NCI-H1436 (cell line): ENCODE measurements at regions not wholly inside any gene's neighbourhood (a gene's known extent, or its start where the extent isn't known, plus 50 kb on each side); places are given as distances from the start of the nearest gene placed in this dataset.
"Not testable (repeated sequence)": the region's sequence is repeated elsewhere in the genome, so short reads cannot be mapped to it uniquely, and the experiment has no call there.

Experiments
- DNase-seq: peaks from one replicate; lab custom pipeline; 2025; lab: John Stamatoyannopoulos, UW

DNA sequence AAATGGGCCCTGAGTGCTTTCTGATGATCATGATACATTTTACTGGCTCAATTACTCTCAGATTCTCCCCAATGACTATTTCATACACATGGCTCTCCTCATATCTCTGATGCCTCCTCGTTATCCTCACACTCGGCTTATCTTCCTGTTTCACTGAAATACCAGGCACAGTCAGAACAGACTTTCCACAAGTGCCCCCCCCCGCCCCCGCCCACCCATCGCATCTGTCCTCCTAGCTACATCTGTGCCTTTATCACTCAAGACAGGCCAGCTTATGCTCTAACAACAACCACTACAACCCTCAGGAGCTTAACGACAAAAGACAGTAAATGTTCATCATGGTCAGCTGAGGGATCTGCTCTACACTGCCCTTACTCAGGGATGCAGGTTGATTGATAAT lies 610.6 kb upstream of the DIPK2B start:
- no peak for DNase-seq

DNA sequence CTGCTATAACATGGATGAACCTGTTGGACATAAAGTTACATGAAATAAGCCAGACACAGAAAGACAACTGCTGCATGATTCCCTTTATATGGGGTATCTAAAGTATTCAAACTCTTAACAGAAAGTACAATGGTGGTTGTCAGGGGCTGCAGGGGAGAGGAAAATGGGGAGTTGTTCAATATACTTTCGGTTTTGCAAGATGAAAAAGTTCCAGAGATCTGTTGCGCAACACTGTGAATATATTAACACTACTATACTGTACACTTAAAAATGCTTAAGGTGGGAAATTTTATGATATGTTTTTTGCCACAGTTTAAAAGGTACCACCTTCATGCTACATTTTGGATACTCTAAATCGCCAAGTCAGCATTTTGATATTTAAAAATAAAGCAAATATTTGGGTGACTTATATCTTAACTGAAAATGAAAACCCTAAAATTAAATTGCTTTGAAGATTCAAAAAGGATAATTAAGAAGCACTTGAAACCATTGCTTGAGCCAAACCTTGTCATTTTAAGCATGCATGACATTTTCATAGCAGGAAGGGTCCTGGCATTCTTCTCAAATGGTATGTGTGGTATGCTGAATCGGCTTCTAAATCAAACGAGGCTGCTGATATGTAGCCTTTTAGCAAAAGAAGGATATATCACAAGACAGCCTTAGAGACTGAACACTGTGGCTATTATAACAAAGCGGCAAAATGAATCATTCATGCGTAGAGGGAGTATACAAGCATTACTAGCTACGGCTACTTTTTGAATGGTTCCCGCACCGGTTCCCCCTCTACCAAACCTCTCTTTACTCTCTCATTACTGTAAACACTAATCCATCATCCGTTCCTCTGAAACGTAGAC lies 607.1 kb upstream of the DIPK2B start:
- DNase-seq, result no peak

DNA sequence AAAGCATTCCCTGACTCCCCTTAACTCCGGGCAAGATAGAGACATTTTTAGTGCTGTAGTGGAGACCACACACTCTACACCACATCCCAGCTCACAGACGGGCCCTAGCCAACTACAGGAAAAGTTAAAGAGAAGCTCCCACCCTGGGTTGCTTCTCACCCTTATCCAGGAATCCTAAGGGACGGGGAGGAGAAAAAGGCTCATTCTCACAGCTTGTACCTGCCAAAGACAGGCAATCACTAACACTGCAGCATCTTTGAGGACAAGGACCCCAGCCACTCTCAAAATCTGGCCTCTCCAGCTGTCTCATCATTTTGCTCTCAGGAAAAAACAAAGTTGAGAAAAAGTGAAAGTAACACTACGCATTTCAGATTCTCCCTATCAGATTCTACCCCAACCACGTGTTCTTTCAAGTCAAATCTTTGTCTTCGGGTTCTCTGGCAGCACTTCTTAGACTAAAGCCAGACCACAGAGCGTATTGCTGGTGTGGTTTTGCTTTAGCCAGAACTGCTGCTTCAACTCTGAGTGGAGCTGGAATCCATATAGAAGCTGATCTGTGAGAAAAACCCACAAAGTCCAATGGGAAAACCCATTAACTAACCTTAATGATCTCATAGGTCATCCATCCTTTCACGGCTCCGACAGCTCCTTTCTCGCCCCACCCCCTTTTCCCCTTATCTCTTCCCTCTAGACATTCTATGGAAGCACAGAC lies 605.9 kb upstream of the DIPK2B start:
- no peak for DNase-seq

DNA sequence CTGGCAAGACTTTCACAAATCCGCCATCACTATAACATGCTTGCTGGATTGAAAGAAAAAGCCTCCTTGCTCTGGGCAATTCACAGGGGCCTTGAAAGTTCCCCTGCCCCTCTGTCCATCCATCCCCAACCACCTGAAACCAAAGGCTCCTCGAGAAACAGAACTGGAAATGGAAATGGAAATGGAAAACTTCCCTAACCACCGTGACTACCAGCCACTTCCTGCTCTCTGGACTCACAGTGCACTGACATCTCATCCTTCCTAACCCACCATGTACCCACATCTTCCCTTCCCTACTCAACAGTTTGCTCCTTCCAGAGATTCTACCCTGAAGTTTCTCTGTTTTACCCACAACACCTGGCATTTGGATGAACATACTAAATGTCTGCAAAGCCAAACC lies 603.6 kb upstream of the DIPK2B start:
- DNase-seq, result no peak

DNA sequence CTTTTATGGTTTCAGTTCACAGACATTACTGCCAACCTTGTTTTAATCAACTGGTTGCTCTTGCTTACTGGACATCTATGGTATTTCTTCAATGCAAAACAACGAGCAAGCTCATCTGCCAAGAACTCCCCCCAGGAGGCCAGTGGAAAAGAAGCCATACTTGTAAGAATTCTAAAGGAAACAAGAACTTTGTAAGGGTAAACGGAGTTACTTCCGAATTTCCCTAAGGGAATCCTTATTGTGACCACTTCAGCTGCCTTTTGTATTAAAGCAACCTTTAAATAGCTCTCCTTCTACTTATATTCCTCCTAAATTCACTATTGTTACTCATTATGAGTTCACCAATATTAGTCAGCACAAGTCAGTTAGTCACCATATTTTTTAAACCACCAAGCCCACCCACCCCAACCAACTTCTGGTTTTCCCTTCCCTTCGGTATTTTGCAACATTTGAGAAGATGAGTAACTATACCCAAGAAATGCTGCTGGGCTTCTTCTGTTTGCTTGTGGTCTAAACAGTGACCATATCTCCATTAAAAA lies 602.8 kb upstream of the DIPK2B start:
- DNase-seq, result no peak

DNA sequence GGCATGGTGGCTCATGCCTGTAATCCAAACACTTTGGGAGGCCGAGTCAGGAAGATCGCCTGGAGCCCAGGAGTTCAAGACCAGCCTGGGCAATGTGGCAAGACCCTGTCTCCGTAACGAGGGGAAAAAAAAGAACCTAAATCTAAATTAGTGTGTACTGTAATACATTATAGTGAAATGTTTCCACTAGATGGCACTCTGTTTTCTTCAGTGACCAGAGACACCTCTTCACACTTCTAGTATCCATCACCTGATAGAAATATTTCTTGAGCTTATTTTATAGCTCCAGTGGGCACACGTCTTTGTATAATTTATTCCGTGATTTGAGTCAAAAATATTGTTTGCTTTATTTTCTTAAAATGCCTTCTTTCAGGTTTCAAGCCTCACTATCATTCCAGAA lies 600.9 kb upstream of the DIPK2B start:
- DNase-seq, result no peak

DNA sequence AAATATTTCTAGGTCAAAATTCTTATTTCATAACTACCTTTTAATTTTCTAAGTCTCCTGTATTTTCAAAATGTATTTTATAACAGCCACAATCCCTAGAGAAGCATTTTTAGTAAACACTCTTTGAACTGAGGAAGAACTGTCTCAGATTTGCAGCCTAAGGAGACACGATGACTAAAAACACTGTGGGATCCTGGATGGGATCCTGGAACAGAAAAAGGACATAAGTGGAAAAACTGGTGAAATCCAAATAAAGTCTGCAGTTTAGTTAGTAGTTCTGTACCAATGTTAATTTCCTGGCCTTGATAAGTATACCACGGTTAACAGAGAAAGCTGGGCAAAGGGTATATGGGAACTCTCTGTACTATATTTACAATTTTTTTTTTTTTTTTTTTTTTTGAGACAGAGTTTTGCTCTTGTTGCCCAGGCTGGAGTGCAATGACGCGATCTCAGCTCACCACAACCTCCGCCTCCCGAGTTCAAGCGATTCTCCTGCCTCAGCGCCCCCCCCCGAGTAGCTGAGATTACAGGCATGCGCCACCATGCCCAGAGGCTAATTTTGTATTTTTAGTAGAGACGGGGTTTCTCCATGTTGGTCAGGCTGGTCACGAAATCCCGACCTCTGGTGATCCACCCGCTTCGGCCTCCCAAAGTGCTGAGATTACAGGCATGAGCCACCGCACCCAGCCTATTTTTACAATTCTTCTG lies 600.2 kb upstream of the DIPK2B start:
- DNase-seq, result not testable (repeated sequence)

DNA sequence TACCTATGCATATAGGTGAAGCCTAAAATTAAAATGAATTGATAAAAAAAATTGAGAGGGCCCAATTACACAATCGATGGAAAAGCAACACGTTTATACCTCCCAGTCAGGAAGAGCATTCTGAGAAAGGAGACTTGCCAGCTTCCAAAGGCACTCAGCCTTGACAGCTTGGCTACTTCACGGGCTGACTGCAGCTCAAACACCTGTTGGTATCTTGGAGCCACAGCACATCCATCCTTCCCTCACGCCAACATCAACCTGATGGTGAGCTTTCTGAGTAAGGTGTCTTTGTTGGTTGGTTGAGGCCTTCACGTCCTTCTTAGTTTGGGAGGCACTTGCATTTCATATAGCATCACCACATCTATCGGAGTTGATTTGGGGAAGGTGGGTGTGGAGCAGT lies 598.9 kb upstream of the DIPK2B start:
- no peak for DNase-seq

DNA sequence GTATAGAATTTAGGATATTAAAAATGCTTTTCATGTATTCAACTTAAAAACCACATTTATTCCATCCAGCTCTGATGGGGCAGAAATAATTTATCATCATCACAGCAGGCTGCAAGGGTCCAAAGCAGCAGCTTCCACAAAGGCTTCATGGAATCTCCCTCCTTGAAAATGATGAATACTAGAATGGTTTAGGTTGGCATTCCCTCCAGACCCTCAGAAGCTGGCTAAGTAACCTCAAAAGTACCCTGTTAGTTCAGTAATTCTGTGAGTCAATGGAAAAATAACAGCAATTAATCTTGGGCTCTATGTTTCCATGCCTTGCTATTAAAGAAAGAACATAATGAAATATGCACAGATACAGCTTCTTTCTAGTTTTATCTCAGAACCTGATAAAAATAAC lies 594.9 kb upstream of the DIPK2B start:
- no peak for DNase-seq

DNA sequence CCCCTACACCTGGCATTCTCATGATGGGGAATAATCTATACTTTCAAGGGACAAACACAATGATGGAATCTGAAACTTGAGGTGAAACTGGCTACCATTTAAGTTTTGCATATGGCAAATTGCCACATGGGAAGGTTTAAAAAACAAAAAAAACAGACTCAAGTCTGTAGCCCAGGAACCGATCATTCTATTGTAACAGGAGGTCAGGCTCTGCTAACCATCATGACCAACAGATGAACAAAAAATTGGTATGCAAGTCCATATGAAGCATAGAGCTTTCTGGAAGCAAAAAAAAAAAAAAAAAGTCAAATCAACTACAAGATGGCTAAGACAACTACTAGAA lies 594.3 kb upstream of the DIPK2B start:
- DNase-seq, result no peak

DNA sequence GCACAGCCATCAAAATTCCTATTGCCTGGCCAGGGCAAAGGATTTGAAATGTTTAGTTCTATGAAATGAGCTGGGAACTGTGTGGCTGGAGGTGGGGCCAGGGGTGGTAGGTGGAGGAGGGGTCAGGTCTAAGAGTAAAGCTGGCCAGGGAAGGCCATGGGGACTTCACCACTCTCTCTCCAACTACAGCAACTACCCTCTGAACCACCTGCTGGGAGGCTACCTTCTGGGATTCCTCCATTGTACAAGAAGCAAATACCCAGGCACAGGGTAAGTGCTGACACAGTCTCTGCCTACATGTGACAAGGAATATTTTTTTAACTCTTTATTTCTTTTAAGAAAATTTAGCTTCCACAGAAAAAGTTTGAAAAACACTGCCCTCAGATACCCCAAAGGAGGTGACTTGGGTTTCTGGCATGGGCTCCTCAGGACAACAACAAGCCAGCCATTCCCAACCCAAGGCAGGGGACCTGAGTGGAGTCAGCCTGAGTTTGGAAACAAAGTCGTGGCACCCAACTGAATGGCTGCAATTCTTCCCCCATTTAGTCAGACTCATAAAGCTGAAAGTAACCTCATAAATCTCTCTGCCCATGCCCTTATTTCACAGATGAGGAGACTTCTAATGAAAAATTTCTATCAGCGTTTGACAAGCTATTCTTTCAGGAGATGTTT lies 593.8 kb upstream of the DIPK2B start:
- no peak for DNase-seq

DNA sequence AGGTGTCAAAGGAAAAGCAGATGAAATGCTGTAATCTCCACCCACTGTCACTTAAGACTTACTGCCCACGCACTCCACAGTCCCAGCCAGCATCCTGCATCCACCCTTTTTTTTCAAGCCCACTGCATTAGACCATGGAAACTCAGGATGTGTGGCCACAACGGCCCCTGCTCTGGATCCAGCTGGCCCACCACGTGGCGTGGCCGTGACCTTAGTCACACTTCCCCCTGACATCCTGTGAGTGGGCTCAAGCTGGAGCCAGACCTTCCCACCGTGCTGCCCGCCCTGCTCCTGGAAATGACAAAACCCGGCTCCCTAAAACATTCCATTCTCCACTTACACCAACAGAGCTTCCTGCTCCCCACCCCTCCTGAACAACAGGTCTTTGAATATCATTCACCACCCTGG lies 588.3 kb upstream of the DIPK2B start:
- DNase-seq, result no peak

DNA sequence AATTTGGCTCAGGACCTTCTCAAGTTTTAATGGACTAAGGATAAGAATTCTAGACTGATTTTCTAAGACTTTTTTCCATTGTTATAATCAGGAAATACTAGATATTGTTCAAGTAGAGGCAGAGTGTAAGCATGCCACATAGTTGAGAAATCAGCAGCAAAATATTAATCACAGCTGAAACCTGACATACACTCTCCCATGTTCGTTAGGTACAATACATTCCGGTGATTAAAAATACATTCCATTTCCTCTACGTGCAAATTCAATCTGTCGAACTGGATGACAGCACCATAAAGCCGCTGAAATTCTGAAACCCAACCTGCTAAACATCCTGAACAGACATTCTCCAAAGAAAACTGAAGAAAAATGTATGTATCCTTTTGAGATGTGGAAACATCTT lies 587.6 kb upstream of the DIPK2B start:
- DNase-seq, result no peak

DNA sequence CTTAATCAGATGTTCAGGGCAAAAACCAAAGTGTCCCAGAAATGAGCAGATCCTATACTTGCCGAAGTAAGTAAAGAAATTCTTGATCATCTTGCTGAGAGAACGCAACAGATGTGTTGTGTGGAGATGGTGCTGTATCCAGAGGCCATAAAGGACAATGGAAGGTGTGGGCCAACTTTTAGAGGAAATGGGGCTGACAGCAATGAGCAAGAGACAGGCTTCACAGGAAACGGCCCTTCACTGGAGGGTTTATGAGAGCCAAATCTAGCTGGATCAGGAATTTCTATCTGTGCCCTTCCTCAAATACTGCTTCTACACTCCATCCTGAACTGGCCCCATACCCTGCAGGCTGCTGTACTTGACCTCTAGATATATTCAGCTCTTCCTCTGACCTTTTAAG lies 583.9 kb upstream of the DIPK2B start:
- no peak for DNase-seq

DNA sequence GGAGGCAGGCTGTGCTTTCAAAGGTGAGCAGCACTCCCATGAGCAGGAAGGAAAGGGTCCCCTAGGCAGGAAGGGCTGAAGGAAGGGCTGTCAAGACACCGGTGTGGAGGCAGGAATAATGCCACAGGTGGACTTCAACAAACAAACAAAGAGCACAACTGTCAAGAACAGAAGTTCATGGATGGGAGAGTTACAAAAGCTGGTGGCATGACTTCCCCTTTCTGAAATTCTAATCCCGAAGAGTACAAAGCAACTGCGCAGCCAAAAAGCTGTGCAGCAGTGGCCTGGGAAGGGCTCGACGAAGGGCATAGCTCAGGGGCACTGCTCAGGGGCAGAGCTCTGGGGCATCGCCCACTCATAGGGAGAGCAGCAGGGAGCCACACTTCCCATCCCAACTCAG lies 582.3 kb upstream of the DIPK2B start:
- no peak for DNase-seq

DNA sequence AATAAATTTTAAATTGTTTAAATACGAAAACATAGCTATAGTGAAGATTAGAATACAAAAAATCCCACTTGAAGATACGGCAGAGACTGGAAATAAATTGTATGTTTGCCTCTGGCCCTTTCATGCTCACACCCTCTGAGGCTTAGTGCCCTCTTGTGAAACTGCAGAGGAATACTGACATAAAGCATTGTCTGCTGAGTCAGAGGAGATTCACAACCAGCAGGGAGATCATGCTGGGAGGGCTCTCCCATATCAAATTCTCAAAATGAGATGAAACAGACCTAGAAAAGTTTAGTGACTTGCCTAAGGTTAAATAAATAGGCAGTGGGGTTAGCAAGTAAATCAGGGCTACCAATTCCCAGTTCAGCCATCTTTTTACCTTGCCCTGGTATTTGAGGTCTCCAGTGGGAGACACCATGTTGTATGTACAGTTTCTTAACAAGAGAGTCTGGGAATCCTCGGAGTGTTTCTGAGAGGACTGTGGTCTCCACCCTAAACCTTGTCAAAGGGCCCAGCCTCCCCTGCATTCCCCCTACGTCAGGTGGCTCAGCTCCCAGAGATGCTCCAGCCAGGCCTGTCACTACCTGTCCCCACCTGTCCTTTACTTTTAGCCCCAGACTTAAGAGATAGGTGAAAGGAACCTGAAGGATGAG lies 581.4 kb upstream of the DIPK2B start:
- no peak for DNase-seq

DNA sequence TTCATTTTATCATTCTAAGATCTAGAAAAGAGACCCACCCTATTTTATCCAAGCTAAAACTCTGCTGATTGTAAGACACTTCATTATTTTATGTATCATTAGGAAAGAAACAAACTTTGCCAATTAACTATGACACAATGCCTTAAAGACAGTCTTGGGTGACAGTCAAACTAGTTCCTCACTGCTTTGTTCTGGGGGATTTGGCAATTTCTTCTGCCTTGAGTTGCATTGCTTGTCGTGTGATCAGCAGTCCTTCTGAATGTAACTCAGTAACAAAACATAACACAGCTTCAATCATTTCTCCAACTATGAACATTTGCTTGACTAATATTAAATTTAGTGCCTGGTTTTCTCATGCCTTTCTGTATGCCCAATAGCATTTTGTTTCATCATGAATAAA lies 577.9 kb upstream of the DIPK2B start:
- no peak for DNase-seq

DNA sequence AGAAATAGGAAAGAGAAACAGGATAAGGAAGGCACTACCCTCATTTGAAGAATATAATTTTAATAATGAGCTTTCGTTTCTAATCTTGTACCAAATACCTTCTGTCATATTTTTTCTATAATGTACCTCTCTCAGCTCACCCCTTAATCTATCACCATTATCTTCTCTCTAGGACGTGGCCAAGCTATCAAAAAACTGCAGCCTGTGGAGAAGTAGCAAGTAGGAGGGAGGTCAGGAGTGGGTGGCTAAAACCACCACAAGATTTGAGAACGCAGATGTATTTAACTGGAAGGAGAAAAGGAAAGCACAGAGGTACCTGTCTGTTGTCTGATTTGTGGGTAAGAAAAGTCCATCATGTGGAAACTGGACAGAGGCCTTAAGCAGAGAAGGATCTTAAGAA lies 576.7 kb upstream of the DIPK2B start:
- DNase-seq, result no peak

DNA sequence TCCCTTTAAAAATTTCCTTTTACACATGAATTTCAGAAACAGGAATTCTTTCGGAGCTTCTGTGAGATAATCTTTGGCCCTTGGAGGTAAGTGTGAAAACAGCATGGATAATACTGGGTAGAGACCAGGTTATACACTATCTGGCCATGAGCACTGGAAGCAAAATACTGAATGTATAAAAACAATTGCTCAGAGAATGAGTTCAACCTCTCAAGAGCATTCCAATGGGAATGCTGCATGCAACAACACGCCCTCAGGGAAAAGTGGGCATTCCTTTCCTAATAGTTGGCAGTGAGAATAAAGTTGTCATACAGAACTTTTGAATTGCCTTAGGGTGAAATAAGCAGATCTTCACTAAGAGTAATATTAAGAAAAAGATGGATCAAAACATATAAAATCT lies 574.8 kb upstream of the DIPK2B start:
- DNase-seq, result no peak

DNA sequence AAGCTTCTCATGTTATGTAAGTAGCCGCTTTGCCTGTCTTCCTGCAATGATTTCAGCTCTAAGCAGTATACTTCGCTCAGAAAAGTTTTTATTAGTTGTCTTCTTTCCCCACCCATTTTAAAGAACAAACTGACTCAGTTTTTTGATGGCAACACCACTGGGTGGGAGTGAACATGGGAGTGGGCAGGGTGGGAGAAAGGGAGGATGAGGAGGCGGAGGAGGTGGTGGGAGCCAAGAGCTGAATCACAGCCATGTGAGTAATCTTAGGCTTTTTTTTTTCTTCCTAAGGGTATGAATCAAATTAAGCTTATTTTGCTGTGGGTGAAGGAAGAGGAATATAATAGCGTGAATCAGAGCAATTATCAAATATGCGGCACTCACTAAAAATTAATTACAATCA lies 574.3 kb upstream of the DIPK2B start:
- DNase-seq, result no peak

DNA sequence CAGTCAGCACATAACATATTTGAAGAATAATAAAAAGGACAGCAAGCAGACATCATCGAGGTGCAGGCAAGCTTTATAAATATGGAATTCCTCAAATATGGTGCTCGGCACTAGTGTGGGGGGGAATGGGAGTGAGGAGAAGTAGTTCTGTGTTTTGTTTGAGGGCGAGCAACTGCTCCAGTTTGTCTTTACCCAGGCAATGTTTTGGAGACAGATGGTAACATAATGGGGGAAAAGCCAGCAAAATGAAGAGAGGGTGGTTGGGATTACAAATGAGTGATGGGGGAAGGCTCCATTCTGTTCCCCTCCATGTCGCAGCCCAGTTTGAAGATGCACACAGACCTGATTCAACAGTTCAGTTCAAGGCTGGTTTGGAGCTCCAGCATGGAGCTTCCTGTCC lies 572.9 kb upstream of the DIPK2B start:
- no peak for DNase-seq
